ENCODE measurements at regions not wholly inside any gene's neighbourhood (a gene's known extent, or its start where the extent isn't known, plus 50 kb on each side); places are given as distances from the start of the nearest gene placed in this dataset.

DNA sequence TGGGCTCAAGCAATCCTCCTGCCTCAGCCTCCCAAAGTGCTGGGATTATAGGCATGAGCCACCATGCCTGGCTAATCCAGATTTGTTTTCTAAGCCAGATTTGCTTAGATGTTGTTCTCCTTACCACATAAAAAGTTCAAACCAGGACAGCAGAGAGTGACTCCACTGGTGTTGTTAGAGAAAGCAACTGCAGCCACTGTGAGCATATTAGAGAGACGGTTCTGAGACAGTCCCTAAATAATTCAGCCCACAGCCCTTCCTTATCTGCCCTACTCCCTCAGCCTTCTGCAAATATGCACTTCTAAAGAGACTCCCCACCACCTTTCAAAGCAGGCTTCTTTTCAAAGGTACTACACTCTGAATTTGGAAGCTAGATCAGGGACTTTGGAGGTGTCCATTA, 96.1 kb downstream of the DRD1 start:
- intact Hi-C loops (cut with micrococcal nuclease; ENCODE audit: unreplicated experiment), result no loop called here
- Histone ChIP-seq H3K79me2 (ENCODE audit: insufficient read depth, low read depth, low read length) (no peaks in the 10 kb centered on the region), H3K4me3 (ENCODE audit: low read depth, low read length, poor library complexity, severe bottlenecking) (no peak overlapping the region), H3K4me1 (ENCODE audit: insufficient read depth, low read length, poor library complexity, severe bottlenecking) (no peaks in the 10 kb centered on the region), H3K27ac (ENCODE audit: low read depth, low read length, poor library complexity, severe bottlenecking) (no peak overlapping the region), H3K4me2 (ENCODE audit: low read length) (no peak overlapping the region), H3K36me3 (ENCODE audit: insufficient read depth, low read length) (no peaks in the 10 kb centered on the region), H4K20me1 (ENCODE audit: insufficient read depth, low read length) (no peaks in the 10 kb centered on the region), H3K9me2 (ENCODE audit: insufficient read depth, low read length) (no peaks in the 10 kb centered on the region), H2AFZ (ENCODE audit: low read length) (no peak overlapping the region), H3K9me3 (ENCODE audit: low read length) (no peaks in the 10 kb centered on the region)
- no TSS peak for BruUV-seq (replicated peaks)
- CTCF ChIA-PET (ENCODE audit: unreplicated experiment), result no interaction called here
- no peak for TF ChIP-seq EZH2phosphoT487 (IDR thresholded peaks at IDR 0.05; ENCODE audit: borderline replicate concordance, low read depth, low read length)
- TF ChIP-seq, protein P1, sequence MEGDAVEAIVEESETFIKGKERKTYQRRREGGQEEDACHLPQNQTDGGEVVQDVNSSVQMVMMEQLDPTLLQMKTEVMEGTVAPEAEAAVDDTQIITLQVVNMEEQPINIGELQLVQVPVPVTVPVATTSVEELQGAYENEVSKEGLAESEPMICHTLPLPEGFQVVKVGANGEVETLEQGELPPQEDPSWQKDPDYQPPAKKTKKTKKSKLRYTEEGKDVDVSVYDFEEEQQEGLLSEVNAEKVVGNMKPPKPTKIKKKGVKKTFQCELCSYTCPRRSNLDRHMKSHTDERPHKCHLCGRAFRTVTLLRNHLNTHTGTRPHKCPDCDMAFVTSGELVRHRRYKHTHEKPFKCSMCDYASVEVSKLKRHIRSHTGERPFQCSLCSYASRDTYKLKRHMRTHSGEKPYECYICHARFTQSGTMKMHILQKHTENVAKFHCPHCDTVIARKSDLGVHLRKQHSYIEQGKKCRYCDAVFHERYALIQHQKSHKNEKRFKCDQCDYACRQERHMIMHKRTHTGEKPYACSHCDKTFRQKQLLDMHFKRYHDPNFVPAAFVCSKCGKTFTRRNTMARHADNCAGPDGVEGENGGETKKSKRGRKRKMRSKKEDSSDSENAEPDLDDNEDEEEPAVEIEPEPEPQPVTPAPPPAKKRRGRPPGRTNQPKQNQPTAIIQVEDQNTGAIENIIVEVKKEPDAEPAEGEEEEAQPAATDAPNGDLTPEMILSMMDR (conservative IDR thresholded peaks at IDR 0.05; ENCODE audit: low read length), result no peak
- DNase-seq (ENCODE audit: low spot score), result no peak
- POLR2A ChIA-PET, result no interaction called here

DNA sequence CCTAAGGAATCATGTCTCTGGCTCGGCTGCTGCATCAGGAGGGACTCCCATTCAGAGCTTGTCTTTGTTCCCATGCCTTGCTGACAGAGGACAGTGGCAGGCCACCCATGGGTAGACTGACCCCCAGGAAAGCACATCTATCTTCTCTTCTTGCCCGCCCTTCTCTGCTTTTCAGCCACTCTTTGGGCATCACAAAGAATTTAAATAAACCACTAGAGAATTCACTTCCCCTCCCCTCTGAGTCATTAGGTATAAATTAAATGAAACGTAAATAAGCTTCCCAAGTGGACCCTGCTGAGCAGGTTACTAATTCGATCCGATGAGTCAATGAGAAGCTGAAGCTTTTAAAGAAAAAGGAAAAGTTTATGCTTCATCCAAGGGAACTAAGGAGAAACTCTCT, 97.0 kb downstream of the DRD1 start:
- Histone ChIP-seq H3K36me3 (ENCODE audit: insufficient read depth, low read length) (no peaks in the 10 kb centered on the region), H3K9me2 (ENCODE audit: insufficient read depth, low read length) (no peaks in the 10 kb centered on the region), H2AFZ (ENCODE audit: low read length) (no peak overlapping the region), H4K20me1 (ENCODE audit: insufficient read depth, low read length) (no peaks in the 10 kb centered on the region), H3K27ac (ENCODE audit: low read depth, low read length, poor library complexity, severe bottlenecking) (no peak overlapping the region), H3K4me1 (ENCODE audit: insufficient read depth, low read length, poor library complexity, severe bottlenecking) (no peaks in the 10 kb centered on the region), H3K79me2 (ENCODE audit: insufficient read depth, low read depth, low read length) (no peaks in the 10 kb centered on the region), H3K4me3 (ENCODE audit: low read depth, low read length, poor library complexity, severe bottlenecking) (no peak overlapping the region), H3K4me2 (ENCODE audit: low read length) (no peak overlapping the region), H3K9me3 (ENCODE audit: low read length) (no peaks in the 10 kb centered on the region)
- ChIA-PET CTCF (ENCODE audit: unreplicated experiment) (no interaction called here), POLR2A (interaction anchor here (0.5 to 0.6 kb wide), 2 partner anchors 157 to 1425 kb away, joined by 3 to 10 read pairs; no protein-coding TSS in a partner anchor)
- TF ChIP-seq EZH2phosphoT487 (IDR thresholded peaks at IDR 0.05; ENCODE audit: borderline replicate concordance, low read depth, low read length), result no peak
- TF ChIP-seq, protein P1 (conservative IDR thresholded peaks at IDR 0.05; ENCODE audit: low read length), result no peak
- DNase-seq (ENCODE audit: low spot score), result no peak
- BruUV-seq (replicated peaks), result no TSS peak
- intact Hi-C loops (cut with micrococcal nuclease; ENCODE audit: unreplicated experiment), result no loop called here

DNA sequence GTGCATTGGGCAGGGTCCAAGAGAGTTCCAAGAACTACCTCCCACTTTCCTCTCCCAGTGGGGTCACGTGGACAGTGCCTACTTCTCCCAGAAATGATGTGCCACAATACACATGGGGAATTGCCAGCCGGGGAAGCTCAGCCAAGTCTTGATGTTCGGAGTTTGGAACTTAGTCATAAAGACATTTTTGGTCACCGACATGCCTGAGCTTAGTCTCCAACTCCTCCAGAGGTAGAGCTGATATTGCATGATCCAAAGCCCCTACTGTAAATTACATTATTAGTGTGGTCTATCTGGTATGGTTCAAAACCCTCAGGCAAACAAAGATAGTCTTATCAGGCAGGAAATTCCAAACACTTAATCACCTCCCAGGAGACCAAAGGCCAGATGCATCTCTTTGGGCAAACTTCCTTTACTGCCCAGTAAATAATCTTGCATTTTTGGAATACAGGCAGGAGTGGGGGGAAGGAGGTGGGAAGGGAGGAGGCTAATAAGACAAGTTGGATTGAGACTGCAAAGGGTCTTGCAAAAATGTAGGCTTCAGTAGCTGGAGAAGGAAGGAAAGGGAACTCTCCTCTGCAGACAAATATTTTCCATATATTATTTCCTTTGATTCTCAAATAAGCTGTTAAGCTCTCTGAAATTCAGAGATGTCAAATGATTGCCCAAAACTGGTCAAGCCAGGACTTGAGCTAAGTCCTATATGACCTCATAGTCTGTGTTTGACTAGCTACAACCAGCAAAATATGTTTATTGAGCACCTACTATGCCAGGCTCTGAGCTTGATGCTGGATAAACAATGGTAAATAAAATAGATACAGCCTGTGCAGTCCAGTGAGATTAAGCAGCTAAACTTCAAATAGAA, 99.4 kb downstream of the DRD1 start:
- ChIA-PET CTCF (ENCODE audit: unreplicated experiment) (no interaction called here), POLR2A (no interaction called here)
- no peaks in the 10 kb centered on the region for H3K9me2 ChIP-seq (ENCODE audit: insufficient read depth, low read length)
- H3K27ac ChIP-seq (ENCODE audit: low read depth, low read length, poor library complexity, severe bottlenecking), result no peak overlapping the region
- H2AFZ ChIP-seq (ENCODE audit: low read length), result no peak overlapping the region
- H3K4me2 ChIP-seq (ENCODE audit: low read length), result no peak overlapping the region
- no peaks in the 10 kb centered on the region for H3K9me3 ChIP-seq (ENCODE audit: low read length)
- intact Hi-C loops (cut with micrococcal nuclease; ENCODE audit: unreplicated experiment), result no loop called here
- H4K20me1 ChIP-seq (ENCODE audit: insufficient read depth, low read length), result no peaks in the 10 kb centered on the region
- no TSS peak for BruUV-seq (replicated peaks)
- H3K4me1 ChIP-seq (ENCODE audit: insufficient read depth, low read length, poor library complexity, severe bottlenecking), result no peaks in the 10 kb centered on the region
- H3K4me3 ChIP-seq (ENCODE audit: low read depth, low read length, poor library complexity, severe bottlenecking), result no peak overlapping the region
- no peaks in the 10 kb centered on the region for H3K79me2 ChIP-seq (ENCODE audit: insufficient read depth, low read depth, low read length)
- no peak for DNase-seq (ENCODE audit: low spot score)
- H3K36me3 ChIP-seq (ENCODE audit: insufficient read depth, low read length), result no peaks in the 10 kb centered on the region
- TF ChIP-seq, protein P1 (conservative IDR thresholded peaks at IDR 0.05; ENCODE audit: low read length), result no peak
- TF ChIP-seq EZH2phosphoT487 (IDR thresholded peaks at IDR 0.05; ENCODE audit: borderline replicate concordance, low read depth, low read length), result no peak
